ENCODE measurements at regions not wholly inside any gene's neighbourhood (a gene's known extent, or its start where the extent isn't known, plus 50 kb on each side); places are given as distances from the start of the nearest gene placed in this dataset.

DNA sequence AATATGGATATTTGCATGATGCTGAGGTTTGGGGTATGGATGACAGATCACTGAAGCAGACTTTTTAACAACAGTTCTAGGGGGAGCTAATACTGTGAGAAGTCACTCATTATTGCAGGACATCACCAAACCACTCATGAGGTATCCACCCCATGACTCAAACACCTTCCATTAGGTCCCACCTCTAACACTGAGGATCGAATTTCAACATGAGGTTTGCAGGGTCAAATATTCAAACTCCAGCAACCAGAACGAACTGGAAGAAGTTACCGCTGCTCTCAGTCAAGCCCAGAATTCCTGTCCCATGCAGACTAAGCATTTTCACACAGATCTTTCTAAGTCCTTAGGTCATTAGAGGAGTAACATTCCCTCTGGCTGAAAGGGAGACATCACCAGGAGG lies 758.9 kb downstream of the UQCRFS1 start:
- TF ChIP-seq, protein P1, sequence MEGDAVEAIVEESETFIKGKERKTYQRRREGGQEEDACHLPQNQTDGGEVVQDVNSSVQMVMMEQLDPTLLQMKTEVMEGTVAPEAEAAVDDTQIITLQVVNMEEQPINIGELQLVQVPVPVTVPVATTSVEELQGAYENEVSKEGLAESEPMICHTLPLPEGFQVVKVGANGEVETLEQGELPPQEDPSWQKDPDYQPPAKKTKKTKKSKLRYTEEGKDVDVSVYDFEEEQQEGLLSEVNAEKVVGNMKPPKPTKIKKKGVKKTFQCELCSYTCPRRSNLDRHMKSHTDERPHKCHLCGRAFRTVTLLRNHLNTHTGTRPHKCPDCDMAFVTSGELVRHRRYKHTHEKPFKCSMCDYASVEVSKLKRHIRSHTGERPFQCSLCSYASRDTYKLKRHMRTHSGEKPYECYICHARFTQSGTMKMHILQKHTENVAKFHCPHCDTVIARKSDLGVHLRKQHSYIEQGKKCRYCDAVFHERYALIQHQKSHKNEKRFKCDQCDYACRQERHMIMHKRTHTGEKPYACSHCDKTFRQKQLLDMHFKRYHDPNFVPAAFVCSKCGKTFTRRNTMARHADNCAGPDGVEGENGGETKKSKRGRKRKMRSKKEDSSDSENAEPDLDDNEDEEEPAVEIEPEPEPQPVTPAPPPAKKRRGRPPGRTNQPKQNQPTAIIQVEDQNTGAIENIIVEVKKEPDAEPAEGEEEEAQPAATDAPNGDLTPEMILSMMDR (conservative IDR thresholded peaks at IDR 0.05; ENCODE audit: low read depth, low read length), result no peak
- no peak overlapping the region for H3K4me3 ChIP-seq (ENCODE audit: low read depth, low read length)
- peak; percentile 78 for DNase-seq (ENCODE audit: low read depth)

DNA sequence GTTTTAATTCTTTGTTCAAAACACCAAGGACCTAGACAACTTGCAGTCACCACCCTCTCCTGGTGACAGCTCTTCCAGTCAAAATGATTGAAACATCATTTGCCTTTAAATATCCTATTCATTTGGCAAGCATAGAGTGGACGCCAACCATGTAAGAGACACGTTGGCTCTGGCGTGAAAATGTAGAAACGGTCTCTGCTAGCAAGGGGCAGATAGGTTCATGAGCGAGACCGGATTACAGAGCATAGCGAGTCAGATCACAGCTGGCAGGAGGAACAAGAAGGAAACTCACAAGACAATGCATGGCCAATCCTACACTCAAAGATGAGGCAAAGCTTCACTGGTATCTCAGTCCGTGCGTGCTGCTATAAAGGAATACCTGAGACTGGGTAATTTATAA lies 759.5 kb downstream of the UQCRFS1 start:
- TF ChIP-seq, protein P1 (conservative IDR thresholded peaks at IDR 0.05; ENCODE audit: low read depth, low read length), result no peak
- no peak overlapping the region for H3K4me3 ChIP-seq (ENCODE audit: low read depth, low read length)
- no peak for DNase-seq (ENCODE audit: low read depth)

DNA sequence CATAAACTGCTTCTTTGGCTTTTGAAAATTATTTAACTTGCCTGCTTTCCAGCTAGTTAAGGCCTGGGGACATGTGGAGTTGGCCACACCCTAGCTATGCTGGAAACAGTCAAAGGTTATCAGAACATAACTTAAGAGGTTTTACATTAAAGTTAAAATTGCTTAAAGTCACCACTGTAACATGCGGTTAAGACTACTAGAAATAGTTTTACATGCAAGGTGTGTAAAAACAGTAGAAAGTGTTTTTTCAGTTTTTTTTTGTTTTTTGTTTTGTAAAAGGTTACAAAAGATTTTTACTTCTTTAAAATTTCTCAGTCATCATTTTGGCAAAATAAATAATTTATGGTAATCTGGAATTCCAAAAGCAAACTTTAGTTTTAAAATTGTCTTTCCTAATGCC lies 763.1 kb downstream of the UQCRFS1 start:
- no peak for DNase-seq (ENCODE audit: low read depth)
- TF ChIP-seq, protein P1 (conservative IDR thresholded peaks at IDR 0.05; ENCODE audit: low read depth, low read length), result no peak
- no peak overlapping the region for H3K4me3 ChIP-seq (ENCODE audit: low read depth, low read length)

DNA sequence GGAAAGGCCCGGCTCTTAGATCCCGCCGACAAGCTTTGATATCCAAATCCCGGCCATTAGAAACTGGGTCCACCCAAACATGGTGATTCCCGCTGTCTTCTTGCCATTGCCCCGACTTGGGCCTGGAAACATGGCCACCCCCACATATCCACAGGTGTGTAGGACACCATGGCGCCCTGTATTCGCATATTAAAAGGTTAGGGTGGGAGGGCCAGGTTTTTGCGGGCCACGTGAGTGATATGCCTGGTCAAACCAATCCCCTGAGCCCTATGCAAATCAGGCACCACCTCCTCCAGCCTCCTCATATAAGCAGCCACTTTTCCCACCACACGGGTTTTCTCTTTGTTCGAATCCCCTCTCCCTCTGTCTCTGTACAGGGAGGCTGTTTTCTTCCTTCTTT lies 766.4 kb downstream of the UQCRFS1 start:
- H3K4me3 ChIP-seq (ENCODE audit: low read depth, low read length), result no peak overlapping the region
- no peak for DNase-seq (ENCODE audit: low read depth)
- TF ChIP-seq, protein P1 (conservative IDR thresholded peaks at IDR 0.05; ENCODE audit: low read depth, low read length), result no peak

DNA sequence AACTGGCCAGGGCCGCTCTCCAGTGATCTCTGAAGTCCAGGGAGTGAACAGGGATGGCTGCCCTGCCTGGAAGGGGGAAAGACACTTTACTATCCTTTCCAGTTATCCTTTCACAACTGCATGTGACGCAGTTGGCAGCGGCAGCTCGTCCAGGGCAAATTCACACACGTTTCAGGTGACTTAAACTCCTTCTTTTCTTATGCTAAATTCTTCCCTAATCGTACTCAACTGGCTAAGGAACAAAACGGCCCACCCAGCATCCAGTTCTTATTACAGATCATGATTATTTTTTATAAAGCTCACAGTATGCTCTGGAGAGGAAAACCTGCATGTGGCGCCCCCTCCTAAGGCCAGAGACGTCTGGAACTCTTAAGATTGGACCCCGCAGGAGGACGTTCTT lies 767.1 kb downstream of the UQCRFS1 start:
- TF ChIP-seq, protein P1 (conservative IDR thresholded peaks at IDR 0.05; ENCODE audit: low read depth, low read length), result no peak

DNA sequence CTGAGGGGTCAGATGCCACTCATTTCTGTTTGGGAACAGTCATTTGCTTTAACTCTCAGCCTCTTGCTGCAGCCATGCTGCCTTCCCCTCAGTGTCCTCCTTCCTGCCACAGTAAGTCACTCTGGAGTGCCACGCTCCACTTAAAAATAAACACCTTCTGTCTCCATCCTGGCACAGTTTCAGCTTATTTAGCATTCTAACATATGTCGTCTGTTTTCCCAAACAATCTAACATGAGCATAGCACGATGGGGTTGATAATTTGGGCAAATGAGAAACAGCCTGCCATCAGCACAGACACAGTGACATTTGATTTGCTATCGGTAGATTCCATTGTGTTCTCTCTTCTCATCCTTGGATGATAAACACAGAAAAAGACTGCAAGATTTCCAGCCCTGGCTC lies 768.6 kb downstream of the UQCRFS1 start:
- no peak for DNase-seq (ENCODE audit: low read depth)
- TF ChIP-seq, protein P1 (conservative IDR thresholded peaks at IDR 0.05; ENCODE audit: low read depth, low read length), result no peak

More for the DNA sequence above, 767.1 kb downstream of the UQCRFS1 start:
- H3K4me3 ChIP-seq (ENCODE audit: low read depth, low read length), result no peak overlapping the region
- no peak for DNase-seq (ENCODE audit: low read depth)

DNA sequence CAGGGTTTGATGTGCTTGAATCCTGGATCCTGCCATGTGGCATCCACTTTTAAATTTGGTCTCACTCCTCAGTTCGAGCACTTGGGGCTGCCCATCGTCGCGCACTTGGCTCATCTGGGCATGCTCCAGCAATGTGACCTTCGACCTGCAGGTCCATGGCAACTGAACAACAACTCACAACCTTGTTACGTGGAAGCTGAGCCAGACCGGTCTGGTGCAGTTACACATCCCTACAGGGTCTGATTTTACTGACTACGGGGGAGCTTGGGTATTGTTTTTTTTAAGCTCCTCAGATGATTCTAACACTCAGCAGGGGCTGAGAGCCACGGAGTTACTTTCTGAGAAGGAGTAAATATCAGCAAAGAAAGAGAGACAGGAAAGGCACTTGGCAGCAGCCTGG lies 769.6 kb downstream of the UQCRFS1 start:
- H3K4me3 ChIP-seq (ENCODE audit: low read depth, low read length), result no peak overlapping the region
- TF ChIP-seq, protein P1 (conservative IDR thresholded peaks at IDR 0.05; ENCODE audit: low read depth, low read length), result no peak
- peak; percentile 73 for DNase-seq (ENCODE audit: low read depth)

More for the DNA sequence above, 768.6 kb downstream of the UQCRFS1 start:
- H3K4me3 ChIP-seq (ENCODE audit: low read depth, low read length), result no peak overlapping the region

All from choroid plexus epithelial cell (primary cell).